ENCODE measurements at regions not wholly inside any gene's neighbourhood (a gene's known extent, or its start where the extent isn't known, plus 50 kb on each side); places are given as distances from the start of the nearest gene placed in this dataset.

DNA sequence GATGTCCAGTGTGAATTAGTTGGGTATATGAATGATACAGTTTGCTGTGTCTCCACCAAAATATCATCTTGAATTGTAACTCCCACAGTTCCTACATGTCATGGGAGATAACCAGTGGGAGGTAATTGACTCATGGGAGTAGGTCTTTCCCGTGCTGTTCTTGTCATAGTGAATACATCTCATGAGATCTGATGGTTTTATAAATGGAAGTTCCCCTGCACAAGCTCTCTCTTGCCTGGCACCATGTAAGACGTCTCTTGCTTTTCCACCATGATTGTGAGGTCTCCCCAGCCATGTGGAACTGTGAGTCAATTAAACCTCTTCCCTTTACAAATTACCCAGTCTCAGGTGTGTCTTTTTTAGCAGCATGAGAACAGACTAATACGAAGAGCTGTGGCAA lies 223.0 kb downstream of the AJAP1 start:
- TF ChIP-seq, protein P1, sequence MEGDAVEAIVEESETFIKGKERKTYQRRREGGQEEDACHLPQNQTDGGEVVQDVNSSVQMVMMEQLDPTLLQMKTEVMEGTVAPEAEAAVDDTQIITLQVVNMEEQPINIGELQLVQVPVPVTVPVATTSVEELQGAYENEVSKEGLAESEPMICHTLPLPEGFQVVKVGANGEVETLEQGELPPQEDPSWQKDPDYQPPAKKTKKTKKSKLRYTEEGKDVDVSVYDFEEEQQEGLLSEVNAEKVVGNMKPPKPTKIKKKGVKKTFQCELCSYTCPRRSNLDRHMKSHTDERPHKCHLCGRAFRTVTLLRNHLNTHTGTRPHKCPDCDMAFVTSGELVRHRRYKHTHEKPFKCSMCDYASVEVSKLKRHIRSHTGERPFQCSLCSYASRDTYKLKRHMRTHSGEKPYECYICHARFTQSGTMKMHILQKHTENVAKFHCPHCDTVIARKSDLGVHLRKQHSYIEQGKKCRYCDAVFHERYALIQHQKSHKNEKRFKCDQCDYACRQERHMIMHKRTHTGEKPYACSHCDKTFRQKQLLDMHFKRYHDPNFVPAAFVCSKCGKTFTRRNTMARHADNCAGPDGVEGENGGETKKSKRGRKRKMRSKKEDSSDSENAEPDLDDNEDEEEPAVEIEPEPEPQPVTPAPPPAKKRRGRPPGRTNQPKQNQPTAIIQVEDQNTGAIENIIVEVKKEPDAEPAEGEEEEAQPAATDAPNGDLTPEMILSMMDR (IDR thresholded peaks at IDR 0.05 in 4 of 5, conservative IDR thresholded peaks at IDR 0.05 in 1 of 5) = no peak
- TF ChIP-seq POLR2A (IDR thresholded peaks at IDR 0.05) = no peak

All from gastrocnemius medialis (tissue), 4 donors.